CD4-positive, alpha-beta T cell treated with Interleukin-6 for 4 hours (primary cell): ENCODE measurements at regions not wholly inside any gene's neighbourhood (a gene's known extent, or its start where the extent isn't known, plus 50 kb on each side); places are given as distances from the start of the nearest gene placed in this dataset.
"Not testable (repeated sequence)": the region's sequence is repeated elsewhere in the genome, so short reads cannot be mapped to it uniquely, and the experiment has no call there.

ENCODE experiments used
- DNase-seq: peaks from one replicate; pipeline ENCODE4 v3.0.0-alpha.2; 2020; ENCODE audit warnings: mixed read lengths

GRCh38 chr1:60703155-60703554 lies 379.2 kb upstream of the NFIA start:
- no peak for DNase-seq

- DNase-seq, result no peak
These were observed 383.0 kb upstream of the NFIA start for GRCh38 chr1:60699325-60699724.

GRCh38 chr1:60697204-60697994 lies 385.0 kb upstream of the NFIA start:
- DNase-seq, result no peak

- DNase-seq, result no peak
These were observed 385.8 kb upstream of the NFIA start for GRCh38 chr1:60696512-60696911.

GRCh38 chr1:60695716-60696171 lies 386.6 kb upstream of the NFIA start:
- DNase-seq, result no peak

- DNase-seq, result no peak
These were observed 387.4 kb upstream of the NFIA start for GRCh38 chr1:60694980-60695379.

GRCh38 chr1:60692031-60692430 lies 390.3 kb upstream of the NFIA start:
- no peak for DNase-seq

GRCh38 chr1:60688221-60688620 lies 394.1 kb upstream of the NFIA start:
- not testable (repeated sequence) for DNase-seq

- no peak for DNase-seq
These were observed 401.1 kb upstream of the NFIA start for GRCh38 chr1:60681095-60681860.

- no peak for DNase-seq
These were observed 402.6 kb upstream of the NFIA start for GRCh38 chr1:60679524-60680375.

GRCh38 chr1:60678802-60679201 lies 403.6 kb upstream of the NFIA start:
- no peak for DNase-seq

GRCh38 chr1:60678391-60678790 lies 404.0 kb upstream of the NFIA start:
- no peak for DNase-seq

- DNase-seq, result no peak
These were observed 409.9 kb upstream of the NFIA start for GRCh38 chr1:60672449-60672848.

GRCh38 chr1:60670302-60670701 lies 412.1 kb upstream of the NFIA start:
- no peak for DNase-seq

GRCh38 chr1:60668585-60668984 lies 413.8 kb upstream of the NFIA start:
- no peak for DNase-seq

GRCh38 chr1:60665311-60665710 lies 417.1 kb upstream of the NFIA start:
- no peak for DNase-seq

GRCh38 chr1:60664086-60664625 lies 418.2 kb upstream of the NFIA start:
- DNase-seq, result no peak

- DNase-seq, result no peak
These were observed 419.8 kb upstream of the NFIA start for GRCh38 chr1:60662486-60663044.

GRCh38 chr1:60657926-60658325 lies 424.4 kb upstream of the NFIA start:
- no peak for DNase-seq

GRCh38 chr1:60655679-60656355 lies 426.5 kb upstream of the NFIA start:
- no peak for DNase-seq

- DNase-seq, result not testable (repeated sequence)
These were observed 442.3 kb upstream of the NFIA start for GRCh38 chr1:60640033-60640551.

- no peak for DNase-seq
These were observed 443.1 kb upstream of the NFIA start for GRCh38 chr1:60639287-60639686.
